HEK293T (cell line): ENCODE measurements at regions not wholly inside any gene's neighbourhood (a gene's known extent, or its start where the extent isn't known, plus 50 kb on each side); places are given as distances from the start of the nearest gene placed in this dataset.

Experiments used
- CTCF ChIA-PET: fragments of 350-600 bp; formaldehyde crosslinking; extraction: SDS; loops from one replicate; lab custom pipeline; 2021; ENCODE audit warnings: antibody characterized with exemption, inconsistent platforms; lab: Yijun Ruan, JAX
- POLR2A ChIA-PET: fragments of 350-600 bp; formaldehyde crosslinking; extraction: SDS; loops from one replicate; lab custom pipeline; 2020; ENCODE audit warnings: antibody characterized with exemption, inconsistent platforms; lab: Yijun Ruan, JAX
- DNase-seq: peaks from one replicate; pipeline ENCODE4 v3.0.0; 2012; ENCODE audit warnings: mixed read lengths; ENCODE audit errors: extremely low spot score
- ARNT ChIP-seq: fragments of 450-650 bp; IDR thresholded peaks from 2 replicates; pipeline ENCODE4 v1.6.1; 2017; ENCODE audit warnings: mild to moderate bottlenecking
- BHLHE40 ChIP-seq: fragments of 450-650 bp; IDR thresholded peaks from 2 replicates; pipeline ENCODE4 v1.6.1; 2016; ENCODE audit warnings: mild to moderate bottlenecking, moderate library complexity, borderline replicate concordance
- CTBP1 ChIP-seq: fragments of 450-650 bp; IDR thresholded peaks from 2 replicates; pipeline ENCODE4 v1.6.1; 2016; ENCODE audit warnings: borderline replicate concordance
- ELF4 ChIP-seq: fragments of 450-650 bp; IDR thresholded peaks from 2 replicates; pipeline ENCODE4 v1.6.1; 2017; ENCODE audit warnings: antibody characterized with exemption
- FOXA1 ChIP-seq: fragments of 450-650 bp; IDR thresholded peaks from 2 replicates; pipeline ENCODE4 v1.6.1; 2016; ENCODE audit warnings: mild to moderate bottlenecking
- FOXK2 ChIP-seq: fragments of 450-650 bp; IDR thresholded peaks from 2 replicates; pipeline ENCODE4 v1.6.1; 2016; ENCODE audit warnings: mild to moderate bottlenecking
- FOXM1 ChIP-seq: fragments of 450-650 bp; IDR thresholded peaks from 2 replicates; pipeline ENCODE4 v1.6.1; 2017; ENCODE audit warnings: mild to moderate bottlenecking, borderline replicate concordance
- HDGF ChIP-seq: fragments of 450-650 bp; IDR thresholded peaks from 2 replicates; pipeline ENCODE4 v1.6.1; 2017; ENCODE audit warnings: antibody characterized with exemption, borderline replicate concordance
- L3MBTL2 ChIP-seq: fragments of 450-650 bp; conservative IDR thresholded peaks from 2 replicates; pipeline ENCODE4 v1.6.1; 2016; ENCODE audit warnings: mild to moderate bottlenecking
- LEF1 ChIP-seq: fragments of 450-650 bp; IDR thresholded peaks from 2 replicates; pipeline ENCODE4 v1.6.1; 2017; ENCODE audit warnings: mild to moderate bottlenecking, borderline replicate concordance
- NFRKB ChIP-seq: fragments of 450-650 bp; IDR thresholded peaks from 2 replicates; pipeline ENCODE4 v1.6.1; 2016; ENCODE audit warnings: mild to moderate bottlenecking, moderate library complexity
- SP1 ChIP-seq: fragments of 450-650 bp; IDR thresholded peaks from 2 replicates; pipeline ENCODE4 v1.6.1; 2017
- SUZ12 ChIP-seq: fragments of 450-650 bp; IDR thresholded peaks from 2 replicates; pipeline ENCODE4 v1.6.1; 2016; ENCODE audit warnings: mild to moderate bottlenecking
- TARDBP ChIP-seq: fragments of 450-650 bp; IDR thresholded peaks from 2 replicates; pipeline ENCODE4 v1.6.1; 2016
- ZNF384 ChIP-seq: fragments of 450-650 bp; IDR thresholded peaks from 2 replicates; pipeline ENCODE4 v1.6.1; 2016
- TF ChIP-seq, protein P1 (sequence below): fragments of 450-650 bp; IDR thresholded peaks from 2 replicates; pipeline ENCODE4 v1.6.1; 2016

DNA sequence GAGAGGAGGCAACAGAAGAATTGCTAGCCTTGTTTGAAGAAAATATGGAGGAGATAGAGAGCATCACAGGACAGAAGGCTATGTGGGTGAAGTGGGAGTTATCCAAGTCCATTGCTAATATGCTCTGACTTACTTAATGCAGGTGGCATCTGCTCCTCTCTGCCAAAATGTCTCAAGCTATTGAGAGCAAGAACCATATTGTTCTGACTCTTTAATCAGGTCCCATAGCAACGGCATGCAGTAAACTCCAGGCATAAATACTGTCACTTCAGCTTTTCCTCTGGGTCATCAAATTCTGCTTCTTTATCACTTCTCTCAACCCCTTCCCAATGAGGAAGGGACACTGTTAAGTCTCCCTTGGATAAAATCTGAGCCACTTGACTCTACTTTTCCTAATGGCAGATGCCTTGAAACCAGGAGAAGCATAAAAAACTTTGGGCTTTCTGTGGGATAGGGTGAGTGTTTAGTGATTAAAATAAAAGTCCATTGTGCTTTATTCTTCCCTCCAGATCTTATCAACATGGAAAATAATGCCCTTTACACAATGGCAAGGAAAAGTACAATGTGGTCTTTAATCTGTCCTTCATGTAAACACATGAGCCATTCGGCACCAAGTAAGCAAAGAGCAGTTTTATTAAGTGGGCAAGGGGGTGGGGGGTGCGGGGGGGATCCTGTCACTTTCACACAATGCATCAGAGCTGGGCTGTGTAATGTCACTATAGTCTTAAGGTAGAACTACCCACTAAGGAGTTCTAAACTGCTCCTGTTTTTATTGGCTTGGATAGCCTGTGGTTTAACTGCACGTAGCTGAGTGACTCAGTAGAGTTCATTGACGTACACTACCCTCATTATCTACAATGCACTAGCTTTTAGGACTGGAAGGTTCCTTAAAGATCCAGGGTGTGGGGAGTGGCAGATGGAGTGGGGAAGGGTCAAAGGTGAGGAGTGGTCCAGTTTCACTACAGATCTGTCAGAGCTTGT, 71.0 kb upstream of the TARS1 start:
- DNase-seq = no peak
- ChIA-PET POLR2A (no interaction called here), CTCF (no interaction called here)
- TF ChIP-seq BHLHE40 (no peak), FOXK2 (no peak), FOXA1 (no peak), SP1 (no peak), L3MBTL2 (no peak), NFRKB (no peak), FOXM1 (no peak), TARDBP (no peak), ARNT (no peak), ZNF384 (no peak), CTBP1 (no peak), HDGF (no peak), ELF4 (no peak), SUZ12 (no peak)
- TF ChIP-seq, protein P1, sequence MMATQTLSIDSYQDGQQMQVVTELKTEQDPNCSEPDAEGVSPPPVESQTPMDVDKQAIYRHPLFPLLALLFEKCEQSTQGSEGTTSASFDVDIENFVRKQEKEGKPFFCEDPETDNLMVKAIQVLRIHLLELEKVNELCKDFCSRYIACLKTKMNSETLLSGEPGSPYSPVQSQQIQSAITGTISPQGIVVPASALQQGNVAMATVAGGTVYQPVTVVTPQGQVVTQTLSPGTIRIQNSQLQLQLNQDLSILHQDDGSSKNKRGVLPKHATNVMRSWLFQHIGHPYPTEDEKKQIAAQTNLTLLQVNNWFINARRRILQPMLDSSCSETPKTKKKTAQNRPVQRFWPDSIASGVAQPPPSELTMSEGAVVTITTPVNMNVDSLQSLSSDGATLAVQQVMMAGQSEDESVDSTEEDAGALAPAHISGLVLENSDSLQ = no peak

DNA sequence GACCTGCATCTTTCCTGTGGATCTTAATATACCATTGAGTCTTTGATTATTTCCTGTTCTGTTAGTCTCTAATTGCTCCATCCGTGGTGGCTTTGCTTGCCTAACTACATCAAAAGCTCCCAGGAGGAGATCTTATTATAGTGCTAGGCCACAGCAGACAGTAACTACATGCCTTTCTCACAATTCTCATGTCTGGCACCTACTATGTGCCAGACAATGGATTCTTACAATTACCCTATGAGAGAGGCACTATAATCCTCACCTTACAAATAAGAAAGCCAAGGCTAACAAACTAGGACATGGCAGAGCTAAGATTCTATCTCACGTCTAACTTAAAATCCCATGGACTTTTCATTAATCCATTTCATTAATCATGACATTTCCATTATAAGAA, 70.3 kb upstream of the TARS1 start:
- TF ChIP-seq ZNF384 (no peak), TARDBP (no peak), SP1 (no peak), L3MBTL2 (no peak), SUZ12 (no peak), FOXK2 (no peak), HDGF (no peak), FOXM1 (no peak), CTBP1 (no peak)
- TF ChIP-seq, protein P1 = no peak
- POLR2A ChIA-PET = no interaction called here
- no peak for DNase-seq
- CTCF ChIA-PET = no interaction called here

DNA sequence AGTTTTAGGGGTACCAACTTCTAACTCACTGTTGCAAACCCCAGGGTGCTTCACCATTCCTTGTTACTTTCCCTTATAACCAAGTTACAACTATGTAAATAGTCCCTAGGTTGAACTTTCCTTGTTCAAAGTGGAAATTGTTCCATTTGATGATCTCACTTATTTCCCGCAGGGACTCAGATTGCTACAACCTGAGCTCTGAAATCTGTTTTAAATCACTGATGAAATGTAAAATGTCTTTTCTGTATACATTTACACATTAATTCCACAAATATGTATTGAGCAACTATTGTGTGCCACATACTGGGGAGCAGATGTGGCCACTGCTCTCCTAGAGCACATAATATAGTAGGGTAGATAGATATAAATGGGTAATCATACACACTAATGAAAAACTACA, 69.1 kb upstream of the TARS1 start:
- no peak for TF ChIP-seq FOXK2
- no peak for TF ChIP-seq TARDBP
- TF ChIP-seq FOXM1 = no peak
- TF ChIP-seq FOXA1 = no peak
- TF ChIP-seq L3MBTL2 = no peak
- no peak for TF ChIP-seq HDGF
- no peak for TF ChIP-seq ZNF384
- ChIA-PET POLR2A (no interaction called here), CTCF (no interaction called here)
- DNase-seq = no peak

DNA sequence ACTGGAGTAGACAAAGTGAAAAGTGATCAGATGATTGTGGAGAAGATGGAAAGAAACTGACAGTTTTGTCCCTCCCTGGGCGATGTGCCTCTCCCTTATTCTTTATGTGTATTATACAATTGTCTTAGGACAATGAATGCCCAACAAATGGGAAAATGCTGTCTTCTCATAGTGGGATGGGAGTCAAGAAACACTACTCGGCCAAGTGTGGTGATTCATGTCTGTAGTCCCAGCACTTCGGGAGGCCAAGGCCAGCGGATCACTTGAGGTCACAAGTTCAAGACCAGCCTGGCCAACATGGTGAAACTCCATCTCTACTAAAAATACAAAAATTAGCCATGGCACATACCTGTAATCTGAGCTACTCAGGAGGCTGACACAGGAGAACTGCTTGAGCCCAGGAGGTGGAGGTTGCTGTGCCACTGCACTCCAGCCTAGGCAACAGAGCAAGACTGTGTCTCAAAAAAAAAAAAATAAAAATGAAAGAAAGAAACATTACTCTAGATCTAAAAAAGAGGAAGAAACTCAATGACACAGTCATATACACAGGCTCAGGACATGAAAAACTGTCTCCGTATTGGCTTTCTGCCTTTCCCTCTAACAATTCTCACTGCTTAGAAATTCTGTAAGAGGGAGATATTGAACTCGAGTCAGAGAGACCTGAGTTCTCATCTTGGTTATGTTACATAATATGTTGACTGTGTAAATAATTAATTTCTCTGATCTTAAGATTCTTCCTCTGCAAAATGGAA, 67.9 kb upstream of the TARS1 start:
- ChIA-PET CTCF (no interaction called here), POLR2A (no interaction called here)
- DNase-seq = no peak
- no peak for TF ChIP-seq ARNT
- no peak for TF ChIP-seq ZNF384
- TF ChIP-seq FOXK2 = no peak
- no peak for TF ChIP-seq SP1
- TF ChIP-seq SUZ12 = no peak

DNA sequence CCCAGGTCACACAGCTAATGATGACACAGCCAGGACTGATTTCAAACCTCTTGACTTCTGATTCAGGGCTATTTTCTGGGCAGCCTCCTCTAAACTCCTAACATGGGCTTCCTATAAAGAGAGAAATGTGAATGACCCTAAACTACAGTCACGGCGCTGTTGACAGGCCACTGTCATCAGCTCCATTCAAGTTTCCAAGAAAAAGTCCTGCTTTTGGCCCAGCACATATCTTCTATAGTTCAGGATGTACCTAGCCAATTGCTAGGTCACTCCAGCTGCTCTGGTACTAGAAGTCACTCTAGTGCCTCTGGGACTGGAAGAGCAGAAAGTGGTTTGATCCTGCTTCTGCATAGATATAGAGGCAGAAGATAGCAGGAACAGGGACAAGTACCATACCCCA, 64.9 kb upstream of the TARS1 start:
- DNase-seq = no peak
- TF ChIP-seq LEF1 = no peak
- ChIA-PET POLR2A (no interaction called here), CTCF (interaction anchor here (0.5 kb wide), 1 partner anchor 229 kb away, joined by 3 read pairs; no protein-coding TSS in a partner anchor)

DNA sequence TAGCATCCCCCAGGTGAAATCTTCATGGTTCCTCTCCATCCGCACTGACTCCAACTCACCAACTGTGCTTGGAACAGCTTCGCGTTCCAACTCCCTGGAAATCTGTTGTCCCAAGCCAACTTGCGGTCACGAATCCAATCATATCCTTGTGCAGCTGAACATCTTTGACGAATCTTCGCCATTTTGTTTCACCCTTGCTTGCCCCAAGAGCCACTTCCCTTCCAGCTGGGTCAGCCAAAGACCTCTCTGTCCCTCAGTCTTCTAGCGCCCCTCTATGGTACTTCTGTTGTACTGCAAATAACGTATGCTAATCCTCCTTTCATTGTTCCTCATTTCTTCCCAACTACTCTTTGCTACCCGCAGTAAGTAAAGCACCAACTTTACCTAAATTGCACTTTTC, 61.0 kb upstream of the TARS1 start:
- peak; percentile 10 for DNase-seq
- TF ChIP-seq NFRKB (no peak), FOXK2 (no peak), ELF4 (no peak), SUZ12 (no peak), LEF1 (no peak), FOXA1 (no peak), BHLHE40 (no peak), FOXM1 (no peak), L3MBTL2 (no peak)
- TF ChIP-seq, protein P1 = no peak
- ChIA-PET POLR2A (no interaction called here), CTCF (no interaction called here)

DNA sequence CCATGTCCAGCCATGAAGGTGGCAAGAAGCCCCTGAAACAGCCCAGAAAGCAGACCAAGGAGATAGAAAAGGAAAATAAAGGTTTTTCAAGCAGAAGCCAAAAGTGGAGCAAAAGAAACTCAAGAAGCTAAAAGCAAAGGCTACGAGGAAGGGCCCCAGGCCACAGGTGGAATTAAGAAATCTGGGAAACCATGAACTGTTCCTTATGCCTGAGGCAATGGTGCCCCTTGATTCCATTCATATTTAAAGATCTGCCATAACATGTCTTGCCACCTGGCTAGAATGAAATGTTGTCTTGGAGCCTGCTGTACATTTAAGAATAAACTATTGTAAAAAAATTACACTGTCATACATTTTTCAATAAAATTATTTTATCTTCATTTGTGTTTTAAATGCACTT, 59.5 kb upstream of the TARS1 start:
- DNase-seq = no peak
- ChIA-PET POLR2A (no interaction called here), CTCF (no interaction called here)
- TF ChIP-seq, protein P1 = no peak
- TF ChIP-seq SUZ12 = no peak
- TF ChIP-seq FOXK2 = no peak
- TF ChIP-seq ARNT = no peak
- TF ChIP-seq CTBP1 = no peak
- TF ChIP-seq NFRKB = no peak
- no peak for TF ChIP-seq L3MBTL2
- TF ChIP-seq ZNF384 = no peak
- no peak for TF ChIP-seq BHLHE40
- TF ChIP-seq TARDBP = no peak
- TF ChIP-seq ELF4 = no peak
- TF ChIP-seq LEF1 = no peak
- no peak for TF ChIP-seq SP1
- no peak for TF ChIP-seq FOXM1
- TF ChIP-seq FOXA1 = no peak
- TF ChIP-seq HDGF = no peak
